Heart left ventricle (tissue), 13 donors: ENCODE measurements at regions not wholly inside any gene's neighbourhood (a gene's known extent, or its start where the extent isn't known, plus 50 kb on each side); places are given as distances from the start of the nearest gene placed in this dataset.

Experiments
- CTCF ChIP-seq, 12 donors: fragments of 200-600 bp; sonication (generic) in 4 of 12; IDR thresholded peaks; one replicate each; pipeline versions ENCODE4 v1.5.0 to v1.8.0; 2018 to 2022; ENCODE audit warnings: antibody characterized with exemption in 12 of 12, mild to moderate bottlenecking in 5 of 12
- POLR2A ChIP-seq, 2 donors: fragments of 450-650 bp; IDR thresholded peaks; one replicate each; pipeline ENCODE4 v1.6.1; 2017; ENCODE audit warnings: antibody characterized with exemption in 2 of 2, mild to moderate bottlenecking in 2 of 2, moderate library complexity in 2 of 2
- donor health status: ischemic (EF 13 %, LVEDD 7.1; RV severe dilation, severe dysfunction).
- donor health status: DM: no; HTN: yes; CAD: no.
- donor health status: DM: no; HTN: no; CAD: no.
- donor health status: ischemic (EF 25% LVEDD 6.9; RV normal size, moderate dysfunction).
- donor health status: ischemic (EF 25% LVEDD 5.7; RV mildly dilated, moderate dysfunction).
- donor health status: ischemic (EF 35%, LVEDD 5.7; RV mildly dilated, moderate dysfunction).
- donor health status: nonischemic (EF 11% LVEDD 7.7; RV severe dilation, severe dysfunction).
- donor health status: DM: yes; HTN: yes; CAD: no.
- donor health status: PGD.
- donor health status: ischemic (EF 29% LVEDD 5.4; RV normal size, mild dysfunction).
- donor health status: nonischemic (EF 23%, LVEDD 6.1; RV moderate dilation, normal function).

- TF ChIP-seq CTCF (IDR thresholded peaks at IDR 0.05) (no peak), POLR2A (IDR thresholded peaks at IDR 0.05) (no peak)
These were observed 156.4 kb downstream of the FAM174A start for GRCh38 chr5:100691548-100691947.
